ENCODE measurements at regions not wholly inside any gene's neighbourhood (a gene's known extent, or its start where the extent isn't known, plus 50 kb on each side); places are given as distances from the start of the nearest gene placed in this dataset.

DNA sequence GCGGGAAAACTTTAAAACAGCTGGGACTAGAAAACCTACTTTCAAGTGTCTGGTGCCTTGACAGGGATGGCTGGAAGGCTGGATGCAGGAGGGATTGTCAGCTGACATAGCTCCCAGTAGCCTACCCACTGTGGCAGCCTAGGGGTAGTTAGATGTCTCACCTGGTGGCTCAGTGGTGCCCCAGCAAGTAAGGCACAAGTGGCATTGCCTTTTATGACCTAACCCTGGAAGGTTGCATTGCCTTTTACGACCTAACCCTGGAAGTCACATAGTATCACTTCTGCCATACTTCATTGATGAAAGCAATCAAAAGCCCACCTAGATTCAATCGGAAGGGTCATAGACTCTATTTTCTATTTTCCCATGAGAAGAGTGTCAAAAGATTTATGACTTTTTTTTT is 724.7 kb upstream of the TBX3 start:
- no peak for DNase-seq (ENCODE audit: low read depth in 4 of 4, low spot score in 3 of 4)

- DNase-seq (ENCODE audit: low read depth in 4 of 4, low spot score in 3 of 4) = no peak
Observed at GRCh38 chr12:115407723-115408122, 723.7 kb upstream of the TBX3 start.

GRCh38 chr12:115407036-115407435 is 723.1 kb upstream of the TBX3 start:
- no peak for DNase-seq (ENCODE audit: low read depth in 4 of 4, low spot score in 3 of 4)

DNA sequence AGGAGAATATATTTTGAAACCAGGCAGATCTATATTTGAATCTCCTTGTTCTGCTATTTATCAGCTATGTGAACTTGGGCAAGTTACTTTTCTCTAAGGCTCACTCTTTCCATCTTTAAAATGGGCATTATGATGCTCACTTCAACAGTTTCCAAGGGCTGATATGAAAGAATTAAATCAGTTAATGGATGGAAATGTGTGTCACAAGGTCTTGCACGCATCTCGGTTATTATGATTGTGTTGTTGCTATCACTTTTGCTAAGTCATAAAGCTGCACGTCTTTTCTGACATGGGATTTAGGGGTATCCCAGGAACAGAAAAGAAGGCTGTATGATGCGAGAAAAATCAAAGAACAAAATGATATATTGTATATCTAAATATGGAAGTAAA is 721.5 kb upstream of the TBX3 start:
- no peak for DNase-seq (ENCODE audit: low read depth in 4 of 4, low spot score in 3 of 4)

DNA sequence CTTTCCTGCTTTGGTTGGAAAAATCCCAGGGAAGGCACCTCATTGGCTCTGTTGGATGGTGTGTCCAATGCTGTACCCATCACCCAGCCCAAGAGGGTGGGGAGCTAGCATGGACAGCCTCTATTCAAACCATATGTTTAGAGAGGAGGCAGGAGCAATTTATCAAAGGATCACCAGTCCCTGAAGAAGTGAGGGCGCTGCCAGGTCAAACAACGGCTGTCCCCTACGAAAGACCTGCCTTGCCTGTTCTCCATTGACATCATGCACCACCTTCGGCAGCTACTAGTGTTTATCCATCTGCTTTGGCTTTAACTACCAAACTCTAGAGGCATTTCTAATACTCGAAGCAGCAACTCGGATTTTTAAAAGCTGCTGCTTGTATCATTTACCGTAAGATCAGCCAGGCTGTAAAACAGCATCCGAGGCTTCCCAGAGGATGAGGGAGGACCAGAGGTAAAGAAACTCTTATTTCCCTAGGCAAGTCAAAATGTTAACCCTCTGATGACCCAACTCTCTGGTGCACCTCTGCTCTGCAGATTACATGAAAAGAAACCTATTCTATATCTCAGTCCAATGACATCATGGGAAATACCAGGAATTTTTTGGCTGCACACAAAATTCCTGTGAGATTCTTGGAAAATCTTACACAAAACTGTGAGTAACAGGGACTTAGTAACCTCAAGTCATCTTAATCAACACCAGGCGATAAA is 720.9 kb upstream of the TBX3 start:
- DNase-seq (ENCODE audit: low read depth in 4 of 4, low spot score in 3 of 4) = no peak

- no peak for DNase-seq (ENCODE audit: low read depth in 4 of 4, low spot score in 3 of 4)
Observed at GRCh38 chr12:115403689-115404088, 719.7 kb upstream of the TBX3 start.

- DNase-seq (ENCODE audit: low read depth in 4 of 4, low spot score in 3 of 4) = no peak
Observed at GRCh38 chr12:115403253-115403652, 719.3 kb upstream of the TBX3 start.

DNA sequence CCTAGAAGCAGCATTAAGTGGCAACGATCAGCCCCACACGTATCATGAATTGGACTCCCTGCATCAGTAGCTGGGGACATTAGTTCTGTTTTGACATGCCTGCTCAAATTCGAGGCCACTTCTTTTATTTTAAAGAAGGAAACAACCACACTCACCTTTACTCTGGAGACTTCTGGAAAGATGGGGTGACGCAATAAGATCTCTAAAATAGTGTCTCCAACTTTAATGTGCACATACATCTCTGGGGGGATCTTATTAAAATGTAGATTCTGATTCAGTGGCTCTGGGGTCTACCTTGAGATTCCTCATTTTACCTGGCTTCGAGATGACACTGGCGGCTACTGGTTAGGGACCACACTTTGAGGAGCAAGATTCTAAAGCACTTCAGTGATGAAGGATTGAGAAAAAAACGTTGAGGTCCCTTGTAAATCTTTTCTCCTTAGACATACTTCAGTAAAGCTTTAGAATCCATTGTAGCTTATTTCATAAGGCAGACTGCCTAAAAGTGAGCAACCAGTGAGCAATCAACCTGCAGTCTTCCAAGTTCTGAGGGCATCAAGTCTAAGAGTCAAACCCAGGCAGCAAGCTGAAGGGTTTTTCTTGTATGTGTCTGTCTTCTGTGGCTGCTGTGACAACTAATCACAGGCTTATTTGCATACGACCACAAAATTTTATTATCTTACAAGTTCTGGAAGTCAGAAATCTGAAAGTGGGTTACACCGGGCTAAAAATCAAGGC is 718.6 kb upstream of the TBX3 start:
- DNase-seq (ENCODE audit: low read depth in 4 of 4, low spot score in 3 of 4) = no peak

GRCh38 chr12:115401761-115402160 is 717.8 kb upstream of the TBX3 start:
- DNase-seq (ENCODE audit: low read depth in 4 of 4, low spot score in 3 of 4) = no peak

- DNase-seq (ENCODE audit: low read depth in 4 of 4, low spot score in 3 of 4) = no peak
Observed at GRCh38 chr12:115400011-115400410, 716.0 kb upstream of the TBX3 start.

GRCh38 chr12:115398311-115398781 is 714.4 kb upstream of the TBX3 start:
- no peak for DNase-seq (ENCODE audit: low read depth in 4 of 4, low spot score in 3 of 4)

DNA sequence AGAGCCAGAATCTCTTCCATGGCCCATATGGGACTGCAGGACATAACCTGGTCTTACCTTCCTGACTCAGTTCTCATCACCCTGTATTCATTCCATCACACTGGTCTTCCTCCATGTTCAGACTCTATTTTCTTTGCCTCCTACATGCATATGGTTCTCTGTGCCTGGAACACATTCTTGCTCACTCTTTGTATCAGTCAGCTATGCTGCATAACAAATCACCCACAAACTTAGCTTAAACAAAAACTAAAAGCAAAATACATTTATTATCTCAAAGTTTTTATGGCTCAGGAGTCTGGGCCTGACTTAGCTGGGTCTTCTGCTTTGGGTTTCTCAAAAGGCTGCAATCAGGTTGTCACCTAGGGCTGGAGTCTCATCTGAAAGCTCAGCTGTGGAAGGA is 712.6 kb upstream of the TBX3 start:
- DNase-seq (ENCODE audit: low read depth in 4 of 4, low spot score in 3 of 4) = no peak

DNA sequence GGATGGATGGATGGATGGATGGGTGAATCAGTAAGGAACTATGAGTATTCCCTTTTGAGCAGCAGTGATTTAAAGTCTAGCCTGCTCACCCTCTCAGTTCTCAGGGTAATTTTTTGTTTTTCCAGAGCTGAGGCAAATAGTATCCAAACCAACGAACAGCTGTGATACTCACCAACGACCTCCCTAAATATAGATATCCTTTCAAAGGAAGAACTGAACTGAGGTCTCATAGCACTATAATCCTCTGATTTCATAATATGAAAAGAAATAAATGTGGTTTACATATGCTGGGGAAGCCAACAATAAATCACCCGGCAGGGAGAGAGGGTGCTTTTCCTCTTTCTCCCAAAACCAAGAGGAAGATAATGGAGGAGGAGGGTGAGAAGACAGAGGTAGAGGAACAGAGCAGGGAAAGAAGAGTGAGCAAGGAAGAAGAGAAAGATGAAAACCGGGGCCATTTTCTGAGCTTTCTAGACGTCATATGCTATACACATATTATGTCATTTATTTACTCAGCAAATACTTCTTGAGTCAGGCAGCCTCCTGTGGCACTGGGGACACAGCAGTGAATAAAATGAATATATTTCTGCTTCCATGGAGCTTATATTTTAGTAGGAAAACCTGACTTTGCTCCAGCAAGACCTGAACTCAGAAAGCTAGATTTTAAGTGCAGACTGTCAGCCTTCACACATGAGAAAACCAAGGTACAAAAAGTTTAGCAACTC is 710.7 kb upstream of the TBX3 start:
- DNase-seq (ENCODE audit: low read depth in 4 of 4, low spot score in 3 of 4) = no peak

GRCh38 chr12:115388139-115388538 is 704.2 kb upstream of the TBX3 start:
- DNase-seq (ENCODE audit: low read depth in 4 of 4, low spot score in 3 of 4) = no peak

- DNase-seq (ENCODE audit: low read depth in 4 of 4, low spot score in 3 of 4) = no peak
Observed at GRCh38 chr12:115387467-115387901, 703.5 kb upstream of the TBX3 start.

DNA sequence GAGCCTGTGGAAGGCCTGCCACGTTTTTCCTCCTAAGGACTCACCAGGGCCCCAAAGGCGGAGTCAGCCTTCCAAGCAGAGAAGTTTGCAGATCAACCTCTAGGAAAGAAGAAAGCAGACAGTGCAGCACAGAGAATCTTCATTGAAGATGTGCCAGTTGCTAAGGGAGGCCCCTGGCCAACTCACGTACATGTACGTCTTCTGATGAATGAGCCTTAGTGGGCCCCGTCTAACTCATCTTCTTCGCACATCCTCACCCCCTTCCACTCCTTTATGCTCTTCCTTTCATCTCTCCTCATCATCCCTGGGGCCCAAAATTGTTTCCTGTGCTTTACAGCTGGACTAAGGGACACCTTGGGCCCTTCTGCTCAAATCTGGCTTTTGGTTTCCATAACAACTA is 703.0 kb upstream of the TBX3 start:
- no peak for DNase-seq (ENCODE audit: low read depth in 4 of 4, low spot score in 3 of 4)

GRCh38 chr12:115385141-115385540 is 701.2 kb upstream of the TBX3 start:
- no peak for DNase-seq (ENCODE audit: low read depth in 4 of 4, low spot score in 3 of 4)

DNA sequence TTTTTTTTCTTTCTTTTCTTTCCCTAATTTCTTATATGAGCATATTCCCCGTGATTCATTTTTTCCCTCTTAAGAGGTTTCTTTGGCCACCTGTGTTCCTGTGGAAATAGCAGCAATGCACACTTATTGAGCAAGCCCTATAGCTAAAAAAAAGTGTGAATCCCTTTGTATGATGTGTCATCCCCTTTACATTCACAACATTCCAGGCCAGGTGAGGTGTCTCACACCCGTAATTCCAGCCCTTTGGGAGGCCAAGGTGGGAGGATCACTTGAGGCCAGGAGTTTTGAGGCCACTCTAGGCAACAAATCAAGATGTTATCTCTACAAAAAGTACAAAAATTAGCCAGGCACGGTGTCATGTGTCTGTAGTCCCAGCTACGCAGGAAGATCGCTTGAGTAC is 700.4 kb upstream of the TBX3 start:
- no peak for DNase-seq (ENCODE audit: low read depth in 4 of 4, low spot score in 3 of 4)

GRCh38 chr12:115383668-115384067 is 699.7 kb upstream of the TBX3 start:
- no peak for DNase-seq (ENCODE audit: low read depth in 4 of 4, low spot score in 3 of 4)

GRCh38 chr12:115382681-115383080 is 698.7 kb upstream of the TBX3 start:
- DNase-seq (ENCODE audit: low read depth in 4 of 4, low spot score in 3 of 4) = peak in 1 of 4 donors; percentile 49

DNA sequence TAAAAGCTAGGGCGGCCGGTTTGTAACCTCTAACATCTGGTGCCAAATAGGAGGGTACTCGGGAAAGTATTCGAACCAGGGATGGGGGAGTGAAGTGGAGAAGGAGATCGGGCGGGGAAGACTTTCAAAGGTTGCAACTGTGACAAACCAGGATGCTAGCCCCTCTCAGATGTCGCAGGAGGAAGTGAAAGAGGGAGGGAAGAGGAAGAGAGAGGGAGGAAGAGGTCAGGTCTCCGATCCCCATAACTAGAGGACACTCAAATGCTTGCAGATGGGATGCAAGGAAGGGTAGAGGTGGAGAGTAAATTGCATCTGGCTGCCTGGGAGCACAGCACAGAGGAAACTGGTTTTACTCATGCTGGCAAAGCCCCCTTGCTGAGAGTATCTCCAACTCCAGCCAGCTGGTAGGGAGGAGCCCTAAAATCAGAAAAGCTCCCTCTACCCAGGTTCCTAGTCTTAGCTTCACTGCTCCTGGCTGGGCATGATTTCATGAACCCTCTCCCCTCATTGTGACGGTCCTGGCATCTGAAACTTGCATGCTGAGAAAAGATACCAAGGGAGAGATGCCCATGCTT is 696.7 kb upstream of the TBX3 start:
- DNase-seq (ENCODE audit: low read depth in 4 of 4, low spot score in 3 of 4) = no peak
